GM12891 (cell line): ENCODE measurements at regions not wholly inside any gene's neighbourhood (a gene's known extent, or its start where the extent isn't known, plus 50 kb on each side); places are given as distances from the start of the nearest gene placed in this dataset.

Source experiments
- PAX5 ChIP-seq: IDR thresholded peaks from 2 replicates; pipeline ENCODE4 v1.6.1; 2011; ENCODE audit warnings: low read length, moderate library complexity, mild to moderate bottlenecking; ENCODE audit not compliant: insufficient read depth, severe bottlenecking
- POLR2A ChIP-seq: IDR thresholded peaks from 2 replicates; pipeline ENCODE4 v1.6.1; 2011; ENCODE audit warnings: low read depth, low read length, control low read depth
- POLR2AphosphoS5 ChIP-seq: IDR thresholded peaks from 2 replicates; pipeline ENCODE4 v1.6.1; 2011; ENCODE audit warnings: low read depth, low read length, control low read depth
- SPI1 ChIP-seq: IDR thresholded peaks from 2 replicates; pipeline ENCODE4 v1.6.1; 2011; ENCODE audit warnings: low read depth, low read length, control low read depth
- TAF1 ChIP-seq: IDR thresholded peaks from 2 replicates; pipeline ENCODE4 v1.6.1; 2011; ENCODE audit warnings: low read depth, low read length, control low read depth

DNA sequence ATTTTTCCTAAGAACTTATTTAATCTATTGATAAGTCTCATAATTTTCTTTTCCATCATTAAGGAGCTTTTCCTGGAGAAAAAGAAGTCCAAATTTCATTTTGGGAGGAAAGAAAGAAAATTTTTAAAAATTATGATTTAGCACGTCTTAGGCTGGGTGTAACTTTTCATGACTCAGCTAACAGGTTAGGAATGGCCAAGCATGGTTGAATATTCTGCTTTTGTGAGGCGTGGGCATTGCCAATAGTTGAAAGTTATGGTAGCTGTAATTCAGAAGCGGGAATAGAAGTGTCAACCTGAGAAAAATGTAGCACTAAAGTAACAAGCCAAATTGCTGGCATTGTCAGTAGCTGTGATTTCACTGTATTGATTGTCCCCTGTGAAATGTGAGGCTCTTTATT lies 77.2 kb upstream of the ARID1B start:
- TF ChIP-seq POLR2A (no peak), SPI1 (no peak), POLR2AphosphoS5 (no peak), TAF1 (no peak), PAX5 (no peak)
